ENCODE measurements at regions not wholly inside any gene's neighbourhood (a gene's known extent, or its start where the extent isn't known, plus 50 kb on each side); places are given as distances from the start of the nearest gene placed in this dataset.

- Histone ChIP-seq H3K27ac (ENCODE audit: extremely low read depth, low read depth, low read length) (no peak overlapping the region), H3K4me3 (no peak overlapping the region), H3K4me2 (ENCODE audit: insufficient read depth, low read length) (no peak overlapping the region), H3K4me1 (replicated peaks in 1 of 2; ENCODE audit: control insufficient read depth in 2 of 2, insufficient read depth in 2 of 2, low read length in 2 of 2) (peaks cover 4 to 9% of the 10 kb centered on the region in 2 experiments; a peak in 2 of 5 replicates), H3K9me1 (ENCODE audit: control insufficient read depth, insufficient read depth, low read length) (no peaks in the 10 kb centered on the region), H3K79me2 (ENCODE audit: control insufficient read depth, insufficient read depth, low read length) (no peaks in the 10 kb centered on the region), H3K27me3 (ENCODE audit: control insufficient read depth in 2 of 2, insufficient read depth in 2 of 2, low read length in 2 of 2) (peaks cover 37 to 51% of the 10 kb centered on the region in 2 experiments), H4K20me1 (replicated peaks; ENCODE audit: control insufficient read depth, insufficient read depth, low read length) (no peaks in the 10 kb centered on the region), H3K36me3 (ENCODE audit: control insufficient read depth, insufficient read depth, low read length) (no peaks in the 10 kb centered on the region), H3K9ac (ENCODE audit: insufficient read depth in 1 of 2, low read depth in 2 of 2, low read length in 2 of 2) (no peak overlapping the region), H3K9me3 (replicated peaks; ENCODE audit: control insufficient read depth, insufficient read depth, low read depth, low read length) (no peaks in the 10 kb centered on the region), H2AFZ (ENCODE audit: low read depth, low read length) (no peak overlapping the region)
- FAIRE-seq (no peak), DNase-seq (ENCODE audit: extremely low read depth in 1 of 4, low spot score in 3 of 4) (no peak), ATAC-seq (no peak)
- TF ChIP-seq, protein P1, sequence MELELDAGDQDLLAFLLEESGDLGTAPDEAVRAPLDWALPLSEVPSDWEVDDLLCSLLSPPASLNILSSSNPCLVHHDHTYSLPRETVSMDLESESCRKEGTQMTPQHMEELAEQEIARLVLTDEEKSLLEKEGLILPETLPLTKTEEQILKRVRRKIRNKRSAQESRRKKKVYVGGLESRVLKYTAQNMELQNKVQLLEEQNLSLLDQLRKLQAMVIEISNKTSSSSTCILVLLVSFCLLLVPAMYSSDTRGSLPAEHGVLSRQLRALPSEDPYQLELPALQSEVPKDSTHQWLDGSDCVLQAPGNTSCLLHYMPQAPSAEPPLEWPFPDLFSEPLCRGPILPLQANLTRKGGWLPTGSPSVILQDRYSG (tag; conservative IDR thresholded peaks at IDR 0.05; ENCODE audit: low read depth) = no peak
- TF ChIP-seq NCOA2 (IDR thresholded peaks at IDR 0.05; ENCODE audit: partially characterized antibody in 2 of 2) (no peak), BRD4 (IDR thresholded peaks at IDR 0.05) (no peak), MYC (IDR thresholded peaks at IDR 0.05; ENCODE audit: low read depth, low read length) (no peak), MYC (CRISPR knock-in tag; IDR thresholded peaks at IDR 0.05; ENCODE audit: borderline replicate concordance, low read depth) (no peak), CSDE1 (IDR thresholded peaks at IDR 0.05) (no peak), NFIC (IDR thresholded peaks at IDR 0.05) (no peak), ZNF23 (CRISPR knock-in tag; IDR thresholded peaks at IDR 0.05) (no peak), BCOR (IDR thresholded peaks at IDR 0.05) (no peak), EZH2 (IDR thresholded peaks at IDR 0.05; ENCODE audit: borderline replicate concordance, low read depth, low read length) (no peak), SIX5 (IDR thresholded peaks at IDR 0.05; ENCODE audit: borderline replicate concordance in 1 of 2, insufficient read depth in 1 of 2, low read depth in 1 of 2, low read length in 2 of 2) (no peak), CEBPB (tag; IDR thresholded peaks at IDR 0.05) (no peak)
- in situ Hi-C loops (cut with MboI) = no loop called here
- ChIA-PET POLR2A (no interaction called here), CTCF (ENCODE audit: low intra/inter-chr PET ratio) (no interaction called here)
- intact Hi-C loops (cut with micrococcal nuclease) = no loop called here
- no TSS peak for BruUV-seq (replicated peaks)
- 11% methylated on average over 13 of the region's 13 CpGs for WGBS (ENCODE audit: insufficient coverage, low coverage, missing lambda C conversion rate)
Observed at GRCh38 chr6:163835439-163836171, 421.1 kb downstream of the QKI start.

Data from K562 (cell line).